ENCODE measurements at regions not wholly inside any gene's neighbourhood (a gene's known extent, or its start where the extent isn't known, plus 50 kb on each side); places are given as distances from the start of the nearest gene placed in this dataset.

DNA sequence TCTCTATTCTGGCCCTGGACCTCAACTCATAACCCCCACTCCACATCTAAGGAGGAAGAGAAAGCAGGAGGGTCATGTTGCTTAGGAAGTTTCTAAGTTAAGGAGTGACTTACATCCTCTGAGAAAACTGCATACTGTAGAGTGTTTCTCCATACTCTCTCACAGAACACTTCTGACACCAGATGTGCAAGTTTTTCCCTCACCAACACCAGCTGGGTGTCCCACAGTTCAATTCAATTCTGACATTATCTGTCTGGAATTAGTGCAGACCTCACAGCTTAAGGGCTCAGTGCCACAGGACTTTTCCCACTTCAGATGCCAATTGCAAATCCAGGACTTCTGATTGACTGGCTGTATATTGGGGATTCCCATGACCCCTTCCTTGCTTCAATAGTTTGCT lies 89.0 kb upstream of the SFRP2 start:
- H2AK5ac ChIP-seq (ENCODE audit: low read depth, low read length) = no peak overlapping the region
- no peak overlapping the region for H3K18ac ChIP-seq (ENCODE audit: extremely low read depth, low read length)
- H2BK15ac ChIP-seq (ENCODE audit: low read length) = no peak overlapping the region
- H3K27ac ChIP-seq (ENCODE audit: low read depth, low read length) = no peak overlapping the region
- no peaks in the 10 kb centered on the region for H3K36me3 ChIP-seq (ENCODE audit: control insufficient read depth in 2 of 4, insufficient read depth in 4 of 4, low read length in 3 of 4)
- CTCF ChIA-PET (ENCODE audit: partially characterized antibody) = no interaction called here
- no peak overlapping the region for H2BK5ac ChIP-seq (ENCODE audit: low read depth, low read length)
- POLR2A ChIA-PET (ENCODE audit: partially characterized antibody) = interaction anchor here (1.0 kb wide), 1 partner anchor 85 kb away, joined by 3 read pairs; no protein-coding TSS in a partner anchor
- TF ChIP-seq JUND (IDR thresholded peaks at IDR 0.05; ENCODE audit: low read length) = no peak
- no peak for TF ChIP-seq RXRA (IDR thresholded peaks at IDR 0.05; ENCODE audit: insufficient read depth, low read depth, low read length)
- TF ChIP-seq ASH2L (IDR thresholded peaks at IDR 0.05; ENCODE audit: low read length) = no peak
- no peak for TF ChIP-seq CBX5 (IDR thresholded peaks at IDR 0.05; ENCODE audit: low read depth, low read length)
- TF ChIP-seq POU5F1 (IDR thresholded peaks at IDR 0.05; ENCODE audit: low read depth, low read length) = no peak
- TF ChIP-seq, protein P1, sequence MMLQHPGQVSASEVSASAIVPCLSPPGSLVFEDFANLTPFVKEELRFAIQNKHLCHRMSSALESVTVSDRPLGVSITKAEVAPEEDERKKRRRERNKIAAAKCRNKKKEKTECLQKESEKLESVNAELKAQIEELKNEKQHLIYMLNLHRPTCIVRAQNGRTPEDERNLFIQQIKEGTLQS (IDR thresholded peaks at IDR 0.05; ENCODE audit: insufficient read depth, low read depth, low read length) = no peak
- no peak overlapping the region for H4K5ac ChIP-seq (ENCODE audit: insufficient read length, low read depth, low read length)
- DNase-seq (ENCODE audit: low read depth in 1 of 2, low spot score in 2 of 2) = no peak
- no peak overlapping the region for H4K91ac ChIP-seq (replicated peaks; ENCODE audit: insufficient read length, low read length)
- H3K9ac ChIP-seq (replicated peaks in 1 of 4; ENCODE audit: extremely low read depth in 1 of 4, low read depth in 3 of 4, low read length in 3 of 4) = no peak overlapping the region
- no peak overlapping the region for H2AFZ ChIP-seq (ENCODE audit: low read length)
- H3K79me1 ChIP-seq (ENCODE audit: low read depth, low read length) = no peaks in the 10 kb centered on the region
- H3K56ac ChIP-seq (replicated peaks; ENCODE audit: insufficient read length, low read depth, low read length) = no peak overlapping the region
- H3K4me1 ChIP-seq (replicated peaks in 1 of 4; ENCODE audit: control insufficient read depth in 3 of 4, insufficient read depth in 4 of 4, low read length in 3 of 4) = no peaks in the 10 kb centered on the region
- peaks cover 0 to 1% (median 0%) of the 10 kb centered on the region in 4 experiments; a peak in 1 of 7 replicates for H3K27me3 ChIP-seq (replicated peaks in 1 of 4; ENCODE audit: control insufficient read depth in 3 of 4, extremely low read depth in 1 of 4, insufficient read depth in 3 of 4, low read length in 3 of 4)
- FAIRE-seq = no peak
- no peak overlapping the region for H3K14ac ChIP-seq (ENCODE audit: insufficient read length)
- H3K4me2 ChIP-seq (ENCODE audit: insufficient read depth in 1 of 2, low read depth in 2 of 2, low read length in 2 of 2) = no peak overlapping the region
- H4K20me1 ChIP-seq (replicated peaks in 1 of 2; ENCODE audit: control insufficient read depth in 1 of 2, insufficient read depth in 2 of 2, low read length in 2 of 2) = no peaks in the 10 kb centered on the region
- H3K79me2 ChIP-seq (ENCODE audit: control insufficient read depth in 1 of 2, insufficient read depth in 2 of 2, low read length in 2 of 2) = no peaks in the 10 kb centered on the region
- H3K4ac ChIP-seq (replicated peaks; ENCODE audit: insufficient read length, low read depth, low read length) = no peak overlapping the region
- H3K23me2 ChIP-seq (ENCODE audit: low read depth, low read length) = no peaks in the 10 kb centered on the region
- H4K8ac ChIP-seq (ENCODE audit: extremely low read depth, insufficient read depth, low read length) = no peak overlapping the region
- H3K4me3 ChIP-seq (ENCODE audit: extremely low read depth in 1 of 4, insufficient read depth in 2 of 4, low read depth in 3 of 4, low read length in 4 of 4) = no peak overlapping the region
- peaks cover 20 to 30% of the 10 kb centered on the region in 2 experiments for H3K9me3 ChIP-seq (ENCODE audit: insufficient read depth in 2 of 2, low read depth in 1 of 2, low read length in 1 of 2)
- no peak overlapping the region for H2BK12ac ChIP-seq (ENCODE audit: low read depth, low read length)
- no peak overlapping the region for H2BK20ac ChIP-seq (ENCODE audit: low read length)
- no peak overlapping the region for H3K23ac ChIP-seq (ENCODE audit: insufficient read length)
- no peak overlapping the region for H2BK120ac ChIP-seq (replicated peaks; ENCODE audit: low read depth, low read length)

All from H1 (cell line).